ENCODE measurements at regions not wholly inside any gene's neighbourhood (a gene's known extent, or its start where the extent isn't known, plus 50 kb on each side); places are given as distances from the start of the nearest gene placed in this dataset.

DNA sequence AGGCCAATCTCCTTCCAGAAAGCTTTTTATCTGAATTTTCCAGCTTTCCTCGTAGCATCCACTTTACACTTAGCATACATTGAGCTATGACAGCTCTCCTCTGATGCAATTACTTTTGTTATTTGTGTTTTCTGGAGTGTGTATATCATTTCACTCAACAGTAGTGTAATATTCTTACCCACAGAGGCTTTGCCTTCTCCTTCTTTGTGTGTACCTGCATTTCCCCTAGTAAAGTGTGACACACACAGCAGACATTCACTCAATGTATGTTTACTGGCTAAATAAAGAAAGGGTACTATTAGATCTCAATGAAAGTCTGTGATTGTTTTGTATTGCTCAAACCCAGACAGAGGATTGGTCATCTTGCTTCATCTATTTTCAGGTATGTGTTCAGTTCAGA, 193.7 kb upstream of the MEX3C start:
- Histone ChIP-seq H4K20me1 (ENCODE audit: control insufficient read depth, insufficient read depth, low read depth, low read length) (no peaks in the 10 kb centered on the region), H3K4me3 (ENCODE audit: low read length) (no peak overlapping the region), H3K4me1 (ENCODE audit: control insufficient read depth, low read length) (no peaks in the 10 kb centered on the region), H3K79me2 (ENCODE audit: control insufficient read depth, low read length) (no peaks in the 10 kb centered on the region), H3K9me2 (replicated peaks; ENCODE audit: control insufficient read depth, low read length) (no peaks in the 10 kb centered on the region), H3K27ac (ENCODE audit: low read depth, low read length) (no peak overlapping the region), H3F3A (ENCODE audit: control insufficient read depth, insufficient read depth) (no peaks in the 10 kb centered on the region), H3K36me3 (ENCODE audit: control insufficient read depth, low read length) (no peaks in the 10 kb centered on the region), H3K27me3 (ENCODE audit: control insufficient read depth, low read length) (no peaks in the 10 kb centered on the region; the same call in 1 of the 2 replicates), H3K9me3 (ENCODE audit: control insufficient read depth, insufficient read depth, low read length) (no peaks in the 10 kb centered on the region), H3K4me2 (ENCODE audit: low read length) (no peak overlapping the region)
- TF ChIP-seq, protein P1, sequence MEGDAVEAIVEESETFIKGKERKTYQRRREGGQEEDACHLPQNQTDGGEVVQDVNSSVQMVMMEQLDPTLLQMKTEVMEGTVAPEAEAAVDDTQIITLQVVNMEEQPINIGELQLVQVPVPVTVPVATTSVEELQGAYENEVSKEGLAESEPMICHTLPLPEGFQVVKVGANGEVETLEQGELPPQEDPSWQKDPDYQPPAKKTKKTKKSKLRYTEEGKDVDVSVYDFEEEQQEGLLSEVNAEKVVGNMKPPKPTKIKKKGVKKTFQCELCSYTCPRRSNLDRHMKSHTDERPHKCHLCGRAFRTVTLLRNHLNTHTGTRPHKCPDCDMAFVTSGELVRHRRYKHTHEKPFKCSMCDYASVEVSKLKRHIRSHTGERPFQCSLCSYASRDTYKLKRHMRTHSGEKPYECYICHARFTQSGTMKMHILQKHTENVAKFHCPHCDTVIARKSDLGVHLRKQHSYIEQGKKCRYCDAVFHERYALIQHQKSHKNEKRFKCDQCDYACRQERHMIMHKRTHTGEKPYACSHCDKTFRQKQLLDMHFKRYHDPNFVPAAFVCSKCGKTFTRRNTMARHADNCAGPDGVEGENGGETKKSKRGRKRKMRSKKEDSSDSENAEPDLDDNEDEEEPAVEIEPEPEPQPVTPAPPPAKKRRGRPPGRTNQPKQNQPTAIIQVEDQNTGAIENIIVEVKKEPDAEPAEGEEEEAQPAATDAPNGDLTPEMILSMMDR (IDR thresholded peaks at IDR 0.05; ENCODE audit: low read depth, low read length, poor library complexity, severe bottlenecking), result no peak
- no peak for TF ChIP-seq EZH2phosphoT487 (IDR thresholded peaks at IDR 0.05; ENCODE audit: borderline replicate concordance, low read length)

DNA sequence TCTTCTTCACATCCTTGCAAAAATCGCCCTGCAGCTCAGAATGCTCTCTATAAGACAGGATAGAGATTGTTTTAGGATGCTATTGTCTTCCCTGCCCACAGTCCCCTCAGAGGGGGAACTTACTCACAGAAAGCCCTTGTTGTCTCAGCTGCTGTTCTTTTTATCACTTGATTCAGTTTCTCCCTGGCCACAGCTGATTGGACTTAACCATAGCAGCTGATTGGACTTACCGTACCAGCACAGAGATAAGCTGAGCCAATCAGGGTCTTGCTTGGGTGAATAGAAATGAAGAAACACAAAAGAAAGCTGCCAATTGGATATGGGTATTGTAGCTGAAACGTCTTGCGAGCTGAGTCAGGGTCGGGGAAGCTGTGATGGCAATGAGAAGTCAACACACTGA, 194.2 kb upstream of the MEX3C start:
- Histone ChIP-seq H3K9me3 (ENCODE audit: control insufficient read depth, insufficient read depth, low read length) (no peaks in the 10 kb centered on the region), H3K27ac (ENCODE audit: low read depth, low read length) (no peak overlapping the region), H3K4me3 (ENCODE audit: low read length) (no peak overlapping the region)

DNA sequence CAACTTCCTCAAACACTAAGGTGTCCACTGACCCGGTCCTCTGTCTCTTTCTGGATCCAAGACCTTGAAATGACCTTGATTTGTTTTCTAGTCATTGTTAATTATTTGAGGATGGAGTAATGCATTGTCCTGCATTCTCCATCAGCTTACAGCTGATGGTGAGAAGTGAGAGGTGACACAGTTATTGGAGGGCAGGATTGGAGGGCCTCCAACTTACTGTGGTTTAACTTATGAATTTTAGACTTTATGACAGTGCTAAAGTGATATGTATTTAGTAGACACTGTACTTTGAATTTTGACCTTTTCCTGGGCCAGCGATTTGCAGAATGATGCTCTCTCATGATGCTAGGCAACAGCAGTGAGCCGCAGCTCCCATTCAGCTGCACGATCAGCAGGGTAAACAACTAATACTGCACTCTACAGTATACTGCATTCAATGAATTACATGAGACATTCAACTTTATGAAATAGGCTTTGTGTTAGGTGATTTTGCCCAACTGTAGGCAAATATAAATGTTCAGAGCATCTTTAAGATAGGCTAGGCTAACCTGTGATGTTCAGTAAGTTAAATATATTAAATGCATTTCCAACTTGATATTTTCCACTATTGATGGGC, 200.0 kb upstream of the MEX3C start:
- no peak overlapping the region for H3K4me3 ChIP-seq (ENCODE audit: low read length)

More for the DNA sequence above, 194.2 kb upstream of the MEX3C start:
- H3K36me3 ChIP-seq (ENCODE audit: control insufficient read depth, low read length), result no peaks in the 10 kb centered on the region
- no peaks in the 10 kb centered on the region for H3K4me1 ChIP-seq (ENCODE audit: control insufficient read depth, low read length)
- TF ChIP-seq, protein P1 (IDR thresholded peaks at IDR 0.05; ENCODE audit: low read depth, low read length, poor library complexity, severe bottlenecking), result no peak
- no peak for TF ChIP-seq EZH2phosphoT487 (IDR thresholded peaks at IDR 0.05; ENCODE audit: borderline replicate concordance, low read length)
- H3K4me2 ChIP-seq (ENCODE audit: low read length), result no peak overlapping the region
- no peaks in the 10 kb centered on the region for H3K9me2 ChIP-seq (replicated peaks; ENCODE audit: control insufficient read depth, low read length)
- no peaks in the 10 kb centered on the region for H3K79me2 ChIP-seq (ENCODE audit: control insufficient read depth, low read length)
- H3K27me3 ChIP-seq (ENCODE audit: control insufficient read depth, low read length), result no peaks in the 10 kb centered on the region; the same call in 1 of the 2 replicates
- no peaks in the 10 kb centered on the region for H4K20me1 ChIP-seq (ENCODE audit: control insufficient read depth, insufficient read depth, low read depth, low read length)
- no peaks in the 10 kb centered on the region for H3F3A ChIP-seq (ENCODE audit: control insufficient read depth, insufficient read depth)

More for the DNA sequence above, 200.0 kb upstream of the MEX3C start:
- Histone ChIP-seq H3K4me1 (ENCODE audit: control insufficient read depth, low read length) (no peaks in the 10 kb centered on the region), H4K20me1 (ENCODE audit: control insufficient read depth, insufficient read depth, low read depth, low read length) (no peaks in the 10 kb centered on the region), H3K27me3 (ENCODE audit: control insufficient read depth, low read length) (no peaks in the 10 kb centered on the region), H3K9me3 (ENCODE audit: control insufficient read depth, insufficient read depth, low read length) (no peaks in the 10 kb centered on the region), H3K27ac (ENCODE audit: low read depth, low read length) (no peak overlapping the region), H3K4me2 (ENCODE audit: low read length) (no peak overlapping the region), H3F3A (ENCODE audit: control insufficient read depth, insufficient read depth) (no peaks in the 10 kb centered on the region), H3K9me2 (replicated peaks; ENCODE audit: control insufficient read depth, low read length) (no peaks in the 10 kb centered on the region), H3K79me2 (ENCODE audit: control insufficient read depth, low read length) (no peaks in the 10 kb centered on the region), H3K36me3 (ENCODE audit: control insufficient read depth, low read length) (no peaks in the 10 kb centered on the region)
- TF ChIP-seq EZH2phosphoT487 (IDR thresholded peaks at IDR 0.05; ENCODE audit: borderline replicate concordance, low read length), result no peak
- TF ChIP-seq, protein P1 (IDR thresholded peaks at IDR 0.05; ENCODE audit: low read depth, low read length, poor library complexity, severe bottlenecking), result no peak

All from DOHH2 (cell line).